NCI-H1417 (cell line): ENCODE measurements at regions not wholly inside any gene's neighbourhood (a gene's known extent, or its start where the extent isn't known, plus 50 kb on each side); places are given as distances from the start of the nearest gene placed in this dataset.
"Not testable (repeated sequence)": the region's sequence is repeated elsewhere in the genome, so short reads cannot be mapped to it uniquely, and the experiment has no call there.

Experiments
- DNase-seq, 3 experiments: peaks; one replicate each; lab custom pipeline; 2025; lab: John Stamatoyannopoulos, UW

- DNase-seq, result no peak
Measured at GRCh38 chr6:56803594-56803993, 151.3 kb upstream of the BEND6 start.

GRCh38 chr6:56802584-56802983 lies 152.3 kb upstream of the BEND6 start:
- peak; percentile 42 to 91 (median 66) for DNase-seq

GRCh38 chr6:56799989-56800388 lies 154.9 kb upstream of the BEND6 start:
- no peak for DNase-seq

GRCh38 chr6:56798163-56798562 lies 155.5 kb upstream of the DST start:
- peak in 2 of 3 experiments; percentile 9 to 43 for DNase-seq

GRCh38 chr6:56796196-56796532 lies 153.5 kb upstream of the DST start:
- no peak for DNase-seq

GRCh38 chr6:56795466-56796195 lies 152.9 kb upstream of the DST start:
- DNase-seq, result no peak

GRCh38 chr6:56794421-56794820 lies 151.7 kb upstream of the DST start:
- no peak for DNase-seq

- DNase-seq, result no peak
Measured at GRCh38 chr6:56793938-56794337, 151.2 kb upstream of the DST start.

GRCh38 chr6:56790414-56790813 lies 147.7 kb upstream of the DST start:
- DNase-seq, result no peak

GRCh38 chr6:56789879-56790278 lies 147.2 kb upstream of the DST start:
- no peak for DNase-seq

- no peak for DNase-seq
Measured at GRCh38 chr6:56789342-56789741, 146.7 kb upstream of the DST start.

- no peak for DNase-seq
Measured at GRCh38 chr6:56787209-56787608, 144.5 kb upstream of the DST start.

- DNase-seq, result no peak
Measured at GRCh38 chr6:56786256-56786655, 143.6 kb upstream of the DST start.

- not testable (repeated sequence) for DNase-seq
Measured at GRCh38 chr6:56785536-56785935, 142.8 kb upstream of the DST start.

- not testable (repeated sequence) for DNase-seq
Measured at GRCh38 chr6:56780109-56780508, 137.4 kb upstream of the DST start.

GRCh38 chr6:56778503-56778902 lies 135.8 kb upstream of the DST start:
- not testable (repeated sequence) for DNase-seq

- DNase-seq, result no peak
Measured at GRCh38 chr6:56775498-56776166, 132.9 kb upstream of the DST start.

GRCh38 chr6:56772737-56773184 lies 130.1 kb upstream of the DST start:
- no peak for DNase-seq

- DNase-seq, result no peak
Measured at GRCh38 chr6:56771929-56772607, 129.4 kb upstream of the DST start.

GRCh38 chr6:56771189-56771588 lies 128.5 kb upstream of the DST start:
- DNase-seq, result no peak

- no peak for DNase-seq
Measured at GRCh38 chr6:56770011-56770520, 127.4 kb upstream of the DST start.

GRCh38 chr6:56767892-56768531 lies 125.3 kb upstream of the DST start:
- DNase-seq, result peak in 1 of 3 experiments; percentile 7
